ENCODE measurements at regions not wholly inside any gene's neighbourhood (a gene's known extent, or its start where the extent isn't known, plus 50 kb on each side); places are given as distances from the start of the nearest gene placed in this dataset.

- no peak for TF ChIP-seq EZH2 (IDR thresholded peaks at IDR 0.05; ENCODE audit: borderline replicate concordance, low read depth, low read length, severe bottlenecking)
- no peak for TF ChIP-seq POLR2AphosphoS5 (IDR thresholded peaks at IDR 0.05; ENCODE audit: insufficient read depth, low read depth, low read length)
- TF ChIP-seq CTCF (IDR thresholded peaks at IDR 0.05; ENCODE audit: extremely low read depth in 1 of 2, insufficient read depth in 1 of 2, low read depth in 1 of 2, low read length in 2 of 2): no peak
- no peak for TF ChIP-seq POLR2A (IDR thresholded peaks at IDR 0.05; ENCODE audit: low read depth, low read length)
- TF ChIP-seq FOS (IDR thresholded peaks at IDR 0.05; ENCODE audit: borderline replicate concordance, insufficient read depth, low read length): no peak
These were observed 87.5 kb upstream of the PTPRD start for GRCh38 chr9:10700291-10700690.
